ENCODE measurements at regions not wholly inside any gene's neighbourhood (a gene's known extent, or its start where the extent isn't known, plus 50 kb on each side); places are given as distances from the start of the nearest gene placed in this dataset.

- TF ChIP-seq PAX5 (IDR thresholded peaks at IDR 0.05; ENCODE audit: borderline replicate concordance, low read depth, low read length) (no peak), SUZ12 (IDR thresholded peaks at IDR 0.05; ENCODE audit: unreplicated experiment) (no peak)
- FAIRE-seq (no peak), ATAC-seq (no peak), DNase-seq (ENCODE audit: low read depth, low spot score) (no peak)
- H3K36me3 ChIP-seq (ENCODE audit: control insufficient read depth in 2 of 2, insufficient read depth in 2 of 2, low read length in 1 of 2), result no peaks in the 10 kb centered on the region
- no peak overlapping the region for H3K9ac ChIP-seq (ENCODE audit: control insufficient read depth, insufficient read depth, low read length)
- intact Hi-C loops (cut with micrococcal nuclease; ENCODE audit: unreplicated experiment), result no loop called here
- H4K20me1 ChIP-seq (ENCODE audit: control insufficient read depth, insufficient read depth), result no peaks in the 10 kb centered on the region
- H3K4me1 ChIP-seq (ENCODE audit: control insufficient read depth, insufficient read depth, low read length), result no peaks in the 10 kb centered on the region
- RAD21 ChIA-PET (ENCODE audit: unreplicated experiment), result no interaction called here
- SMC1A ChIA-PET (ENCODE audit: uncharacterized antibody, unreplicated experiment), result no interaction called here
- in situ Hi-C loops (cut with MboI), result no loop called here
- BruUV-seq (replicated peaks), result no TSS peak
- 32% methylated on average over 2 of the region's 2 CpGs for WGBS (ENCODE audit: insufficient coverage, insufficient replicate concordance, low lambda C conversion rate, missing lambda C conversion rate)
- POLR2A ChIA-PET, result no interaction called here
- H2AFZ ChIP-seq (ENCODE audit: control insufficient read depth, low read depth, low read length), result no peak overlapping the region
- no peak overlapping the region for H3K27ac ChIP-seq (ENCODE audit: control insufficient read depth, insufficient read depth)
- H3K4me2 ChIP-seq (ENCODE audit: control insufficient read depth, insufficient read depth), result no peak overlapping the region
- H3K79me2 ChIP-seq (ENCODE audit: control insufficient read depth, insufficient read depth, low read length), result no peaks in the 10 kb centered on the region
- no peaks in the 10 kb centered on the region; the same call in 2 of the 3 replicates for H3K9me3 ChIP-seq (replicated peaks; ENCODE audit: control insufficient read depth, insufficient read depth, low read length)
- CTCF ChIA-PET, result interaction anchor here (0.6 kb wide), 1 partner anchor 1540 kb away, joined by 3 read pairs; no protein-coding TSS in a partner anchor
- H3K4me3 ChIP-seq, result no peak overlapping the region
- no peaks in the 10 kb centered on the region for H3K27me3 ChIP-seq (replicated peaks in 1 of 2; ENCODE audit: control insufficient read depth in 2 of 2, insufficient read depth in 2 of 2, low read length in 1 of 2)
Measured at GRCh38 chr4:18441676-18442075, 420.1 kb upstream of the LCORL start.

- FAIRE-seq, result no peak
- Histone ChIP-seq H3K9me3 (replicated peaks; ENCODE audit: control insufficient read depth, insufficient read depth, low read length) (no peaks in the 10 kb centered on the region; the same call in 2 of the 3 replicates), H3K36me3 (ENCODE audit: control insufficient read depth in 2 of 2, insufficient read depth in 2 of 2, low read length in 1 of 2) (no peaks in the 10 kb centered on the region), H3K27ac (ENCODE audit: control insufficient read depth, insufficient read depth) (no peak overlapping the region), H3K9ac (ENCODE audit: control insufficient read depth, insufficient read depth, low read length) (no peak overlapping the region), H3K27me3 (replicated peaks in 1 of 2; ENCODE audit: control insufficient read depth in 2 of 2, insufficient read depth in 2 of 2, low read length in 1 of 2) (no peaks in the 10 kb centered on the region), H3K4me3 (no peak overlapping the region), H4K20me1 (ENCODE audit: control insufficient read depth, insufficient read depth) (no peaks in the 10 kb centered on the region), H3K4me1 (ENCODE audit: control insufficient read depth, insufficient read depth, low read length) (no peaks in the 10 kb centered on the region), H3K4me2 (ENCODE audit: control insufficient read depth, insufficient read depth) (no peak overlapping the region), H3K79me2 (ENCODE audit: control insufficient read depth, insufficient read depth, low read length) (no peaks in the 10 kb centered on the region), H2AFZ (ENCODE audit: control insufficient read depth, low read depth, low read length) (no peak overlapping the region)
- SMC1A ChIA-PET (ENCODE audit: uncharacterized antibody, unreplicated experiment), result no interaction called here
- in situ Hi-C loops (cut with MboI) (no loop called here), intact Hi-C loops (cut with micrococcal nuclease; ENCODE audit: unreplicated experiment) (no loop called here)
- CTCF ChIA-PET, result no interaction called here
- ATAC-seq, result no peak
- no TSS peak for BruUV-seq (replicated peaks)
- RAD21 ChIA-PET (ENCODE audit: unreplicated experiment), result no interaction called here
- WGBS (ENCODE audit: insufficient coverage, insufficient replicate concordance, low lambda C conversion rate, missing lambda C conversion rate), result 22% methylated on average over 3 of the region's 3 CpGs
- no peak for DNase-seq (ENCODE audit: low read depth, low spot score)
- POLR2A ChIA-PET, result no interaction called here
- TF ChIP-seq PBX3 (IDR thresholded peaks at IDR 0.05; ENCODE audit: insufficient replicate concordance, low read depth, low read length) (no peak), BCL3 (IDR thresholded peaks at IDR 0.05; ENCODE audit: borderline replicate concordance, insufficient read depth, low read depth, low read length, poor library complexity, severe bottlenecking) (no peak), ETV6 (conservative IDR thresholded peaks at IDR 0.05 in 1 of 2, IDR thresholded peaks at IDR 0.05 in 1 of 2; ENCODE audit: borderline replicate concordance in 1 of 2, low read depth in 1 of 2) (no peak), KDM1A (IDR thresholded peaks at IDR 0.05; ENCODE audit: borderline replicate concordance) (no peak), NFIC (IDR thresholded peaks at IDR 0.05; ENCODE audit: low read depth, low read length) (no peak), MEF2B (IDR thresholded peaks at IDR 0.05; ENCODE audit: partially characterized antibody, poor library complexity, severe bottlenecking) (no peak), CBX5 (IDR thresholded peaks at IDR 0.05; ENCODE audit: low read depth) (no peak), PAX5 (IDR thresholded peaks at IDR 0.05; ENCODE audit: borderline replicate concordance, low read depth, low read length) (no peak), MTA2 (IDR thresholded peaks at IDR 0.05; ENCODE audit: low read depth) (no peak), BHLHE40 (IDR thresholded peaks at IDR 0.05; ENCODE audit: borderline replicate concordance in 1 of 2, low read depth in 2 of 2, low read length in 1 of 2) (no peak)
Measured at GRCh38 chr4:18441203-18441590, 419.6 kb upstream of the LCORL start.

All from GM12878 (cell line).